HG02623 (cell line): ENCODE measurements at regions not wholly inside any gene's neighbourhood (a gene's known extent, or its start where the extent isn't known, plus 50 kb on each side); places are given as distances from the start of the nearest gene placed in this dataset.
A peak's percentile ranks its signal among the peaks of the same experiment; 100 is the strongest.
"Not testable (repeated sequence)": the region's sequence is repeated elsewhere in the genome, so short reads cannot be mapped to it uniquely, and the experiment has no call there.

ENCODE experiments used
- ATAC-seq: cut with Tn5 transposase; IDR thresholded peaks from one replicate; pipeline ENCODE4 v1.9.1; 2021; ENCODE audit warnings: moderate library complexity; ENCODE audit not compliant: unreplicated experiment

GRCh38 chr3:127069814-127070440 lies 87.0 kb downstream of the PLXNA1 start:
- no peak for ATAC-seq

- no peak for ATAC-seq
These were observed 87.9 kb downstream of the PLXNA1 start for GRCh38 chr3:127070776-127071175.

GRCh38 chr3:127071597-127072001 lies 88.7 kb downstream of the PLXNA1 start:
- no peak for ATAC-seq

- no peak for ATAC-seq
These were observed 89.4 kb downstream of the PLXNA1 start for GRCh38 chr3:127072221-127072771.

- ATAC-seq: no peak
These were observed 90.3 kb downstream of the PLXNA1 start for GRCh38 chr3:127072971-127073783.

- no peak for ATAC-seq
These were observed 91.3 kb downstream of the PLXNA1 start for GRCh38 chr3:127073941-127074820.

GRCh38 chr3:127074900-127075360 lies 92.0 kb downstream of the PLXNA1 start:
- peak; percentile 87 for ATAC-seq

GRCh38 chr3:127076166-127076992 lies 93.5 kb downstream of the PLXNA1 start:
- ATAC-seq: not testable (repeated sequence)

GRCh38 chr3:127077068-127077467 lies 94.2 kb downstream of the PLXNA1 start:
- ATAC-seq: no peak

- no peak for ATAC-seq
These were observed 94.7 kb downstream of the PLXNA1 start for GRCh38 chr3:127077505-127078064.

GRCh38 chr3:127078626-127079025 lies 95.7 kb downstream of the PLXNA1 start:
- no peak for ATAC-seq

GRCh38 chr3:127079211-127079610 lies 96.3 kb downstream of the PLXNA1 start:
- ATAC-seq: no peak

GRCh38 chr3:127081001-127081720 lies 98.2 kb downstream of the PLXNA1 start:
- ATAC-seq: no peak

- no peak for ATAC-seq
These were observed 99.2 kb downstream of the PLXNA1 start for GRCh38 chr3:127082066-127082465.

GRCh38 chr3:127083778-127084397 lies 101.0 kb downstream of the PLXNA1 start:
- ATAC-seq: no peak

GRCh38 chr3:127084401-127084990 lies 101.6 kb downstream of the PLXNA1 start:
- ATAC-seq: no peak

GRCh38 chr3:127085576-127085975 lies 102.7 kb downstream of the PLXNA1 start:
- no peak for ATAC-seq

- not testable (repeated sequence) for ATAC-seq
These were observed 103.7 kb downstream of the PLXNA1 start for GRCh38 chr3:127086591-127086990.
